ENCODE measurements at regions not wholly inside any gene's neighbourhood (a gene's known extent, or its start where the extent isn't known, plus 50 kb on each side); places are given as distances from the start of the nearest gene placed in this dataset.

DNA sequence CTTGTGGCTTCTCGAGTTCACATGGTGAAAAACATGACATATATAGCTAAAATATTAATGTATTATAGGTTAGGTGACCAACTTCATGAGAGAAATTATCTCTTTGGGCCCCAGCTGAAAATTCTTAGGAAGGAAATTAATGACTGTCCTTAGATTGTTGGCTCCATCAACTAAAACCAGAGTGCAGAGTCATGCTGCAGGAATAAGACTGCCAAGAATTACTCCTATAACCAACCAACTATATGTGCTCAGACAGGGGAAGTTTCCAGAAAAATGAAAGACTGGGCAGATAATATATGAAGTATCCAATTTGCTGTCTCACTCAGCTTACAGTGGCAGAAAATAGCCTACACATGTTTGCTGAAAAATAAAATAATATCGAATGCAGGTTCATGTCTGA lies 71.0 kb upstream of the TMEFF2 start:
- no peak for DNase-seq (ENCODE audit: low spot score)

DNA sequence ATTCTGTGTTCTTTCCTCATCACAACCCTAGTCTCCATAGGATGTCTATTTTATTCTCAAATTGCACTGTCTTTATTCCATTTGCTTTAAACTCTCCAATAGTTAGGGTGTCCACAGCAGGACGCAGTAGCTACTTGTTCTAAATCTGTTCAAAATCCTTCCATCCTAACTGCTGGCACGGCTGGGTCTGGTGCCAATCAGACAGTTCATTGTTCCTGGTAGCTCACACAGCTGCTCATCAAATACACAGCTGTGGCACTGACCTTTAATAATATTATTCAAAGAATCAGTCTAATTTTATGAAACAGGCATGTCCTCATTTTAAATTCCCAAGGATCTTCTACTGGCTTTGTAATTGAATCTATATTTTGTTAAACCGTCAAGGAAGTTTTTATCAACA lies 59.7 kb upstream of the TMEFF2 start:
- DNase-seq (ENCODE audit: low spot score): no peak

DNA sequence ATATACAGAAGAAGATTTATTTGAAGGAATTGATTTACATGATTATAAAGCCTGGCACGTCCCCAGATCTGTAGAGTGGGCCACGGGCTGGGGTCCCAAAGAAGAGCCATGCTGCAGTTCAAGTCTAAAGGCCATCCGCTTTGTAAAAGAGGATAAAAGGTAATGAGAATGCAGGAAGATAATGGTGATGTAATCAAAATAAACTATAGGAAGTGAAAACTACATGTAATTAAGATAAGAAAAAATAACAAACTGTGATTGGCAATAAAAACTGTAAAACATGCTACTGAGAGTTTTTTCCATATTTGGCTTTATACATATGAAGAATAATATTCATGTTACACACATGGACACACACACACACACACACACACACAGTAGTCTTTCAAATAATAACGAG lies 59.0 kb upstream of the TMEFF2 start:
- no peak for DNase-seq (ENCODE audit: low spot score)

DNA sequence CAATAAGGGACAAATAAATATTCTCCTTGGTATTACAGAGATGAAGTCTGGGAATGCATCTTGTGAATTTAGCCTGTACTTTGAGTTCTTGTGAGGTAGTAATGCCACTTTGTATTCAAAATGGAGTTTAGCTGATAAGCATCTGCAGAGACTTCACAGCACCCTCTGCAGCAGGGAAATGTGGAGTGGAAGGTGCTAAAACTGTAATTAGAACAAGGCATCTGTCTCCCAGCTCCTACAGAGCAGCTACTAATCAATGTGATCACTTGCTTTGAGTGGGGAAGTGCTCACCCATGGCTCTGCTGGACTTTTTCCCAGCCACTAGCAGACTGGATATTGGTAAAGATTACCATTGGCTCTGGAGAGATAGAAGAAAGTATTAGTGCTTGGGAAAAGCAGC lies 56.2 kb upstream of the TMEFF2 start:
- DNase-seq (ENCODE audit: low spot score): no peak

DNA sequence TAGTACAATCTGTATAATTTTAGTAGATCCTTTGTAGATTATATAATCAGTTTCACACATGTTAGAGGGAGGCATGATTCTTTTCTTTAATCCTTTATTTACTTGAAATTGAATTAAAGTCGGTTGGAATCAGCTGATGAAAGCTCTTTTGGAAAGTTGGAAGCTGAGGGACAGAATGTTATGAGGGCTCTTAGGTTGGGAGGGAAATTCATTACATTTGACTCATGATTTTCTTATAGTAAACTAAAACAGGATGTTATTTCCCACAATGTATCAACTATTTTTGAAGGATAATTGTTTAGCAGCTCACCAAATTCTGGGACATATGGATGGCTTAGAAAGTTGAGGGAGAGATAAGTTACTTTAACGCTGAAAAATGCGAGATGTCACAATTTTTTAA lies 52.7 kb upstream of the TMEFF2 start:
- no peak for DNase-seq (ENCODE audit: low spot score)

DNA sequence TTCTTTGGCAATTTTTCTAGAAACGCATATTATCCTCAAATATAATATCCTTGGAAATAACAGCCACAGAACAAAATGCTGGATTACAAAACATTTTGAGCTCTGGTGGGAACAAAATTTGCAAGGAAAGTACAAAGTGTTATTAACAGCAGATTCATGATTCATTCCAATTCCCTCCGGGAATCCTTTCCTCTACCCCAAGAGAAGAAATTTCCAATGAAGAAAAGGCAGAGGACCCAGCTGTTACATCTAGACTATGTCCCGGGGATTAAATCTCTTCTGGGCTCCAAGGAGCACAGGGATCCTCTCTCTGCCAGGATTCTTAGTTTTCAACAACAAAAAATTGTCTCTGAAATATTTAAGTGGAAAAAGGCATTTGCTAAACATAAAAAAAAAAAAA lies 51.6 kb upstream of the TMEFF2 start:
- DNase-seq (ENCODE audit: low spot score): no peak

DNA sequence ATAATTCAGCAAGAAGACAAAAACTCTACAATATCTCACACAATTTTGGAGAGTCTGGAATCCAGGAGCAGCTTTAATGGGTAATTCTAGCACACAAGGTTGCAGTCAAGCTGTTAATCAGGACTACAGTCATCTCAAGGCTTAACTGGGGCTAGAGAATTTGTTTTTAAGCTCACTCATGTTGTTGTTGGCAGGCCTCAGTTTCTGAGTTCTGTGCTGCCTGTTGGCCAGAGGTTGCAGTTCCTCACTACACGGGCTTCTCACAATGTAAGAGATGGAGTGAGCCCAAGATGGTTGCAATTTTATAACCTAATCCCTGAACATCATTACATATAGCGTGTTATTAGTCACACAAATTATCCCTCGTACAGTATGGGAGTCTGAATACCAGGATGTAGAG lies 50.6 kb upstream of the TMEFF2 start:
- DNase-seq (ENCODE audit: low spot score): no peak

Data from SW480 (cell line).